Transverse colon (tissue), 3 donors: ENCODE measurements at regions not wholly inside any gene's neighbourhood (a gene's known extent, or its start where the extent isn't known, plus 50 kb on each side); places are given as distances from the start of the nearest gene placed in this dataset.
"Not testable (repeated sequence)": the region's sequence is repeated elsewhere in the genome, so short reads cannot be mapped to it uniquely, and the experiment has no call there.

Experiments
- CTCF ChIP-seq, 5 experiments: fragments of 200-600 bp in 3 of 5; fragments of 450-650 bp in 2 of 5; sonication (generic) in 3 of 5; IDR thresholded peaks; 1 replicate in 2 of 5; 2 replicates in 3 of 5; pipeline ENCODE4 v1.5.1; 2016 to 2017; ENCODE audit warnings: antibody characterized with exemption in 5 of 5, inconsistent platforms in 3 of 5, mild to moderate bottlenecking in 2 of 5, moderate library complexity in 1 of 5
- EP300 ChIP-seq: sonication (generic); formaldehyde crosslinking; IDR thresholded peaks from one replicate; pipeline ENCODE4 v1.6.1; 2017; ENCODE audit warnings: antibody characterized with exemption, low read depth
- POLR2A ChIP-seq: fragments of 450-650 bp; IDR thresholded peaks from one replicate; pipeline ENCODE4 v1.6.1; 2016; ENCODE audit warnings: antibody characterized with exemption, mild to moderate bottlenecking, moderate library complexity

GRCh38 chr3:177353879-177354278 lies 156.6 kb upstream of the TBL1XR1 start:
- TF ChIP-seq CTCF (IDR thresholded peaks at IDR 0.05); EP300; POLR2A: not testable (repeated sequence)
